PC-9 (cell line): ENCODE measurements at regions not wholly inside any gene's neighbourhood (a gene's known extent, or its start where the extent isn't known, plus 50 kb on each side); places are given as distances from the start of the nearest gene placed in this dataset.
A peak's percentile ranks its signal among the peaks of the same experiment; 100 is the strongest.

Experiments
- BruUV-seq: library from RNA; stranded (reverse); fragments of 400-500 nt; replicated peaks from 2 replicates; lab custom pipeline; 2021; lab: Mats Ljungman, UMichigan
- CTCF ChIA-PET: fragments of 300-600 bp; sonication (Branson Sonifier 250); formaldehyde crosslinking; loops from one replicate; lab custom pipeline; 2022; ENCODE audit warnings: antibody characterized with exemption; lab: Charles Lee
- POLR2A ChIA-PET: fragments of 300-600 bp; sonication (Branson Sonifier 250); formaldehyde crosslinking; loops from one replicate; lab custom pipeline; 2022; ENCODE audit warnings: antibody characterized with exemption; ENCODE audit not compliant: unreplicated experiment; lab: Charles Lee
- DNase-seq, 2 experiments: peaks; one replicate each; pipeline versions ENCODE4 v3.0.0 to v3.0.0-alpha.2; 2015 to 2022; ENCODE audit warnings: mixed read lengths in 1 of 2
- H2AFZ ChIP-seq: fragments of 200-600 bp; sonication (generic); 2 replicates; pipeline ENCODE4 v1.8.1; 2017; ENCODE audit warnings: antibody characterized with exemption
- H3F3A ChIP-seq: fragments of 200-600 bp; sonication (generic); 2 replicates; pipeline ENCODE4 v1.8.1; 2017; ENCODE audit warnings: antibody characterized with exemption, mild to moderate bottlenecking, low read depth; ENCODE audit not compliant: insufficient read depth
- H3K27ac ChIP-seq: fragments of 200-600 bp; sonication (generic); 2 replicates; pipeline ENCODE4 v1.6.1; 2016; ENCODE audit warnings: mixed run types
- H3K27me3 ChIP-seq: fragments of 200-600 bp; sonication (generic); 2 replicates; pipeline ENCODE4 v1.6.1; 2016; ENCODE audit warnings: low read depth, mixed run types; ENCODE audit not compliant: insufficient read depth
- H3K36me3 ChIP-seq: fragments of 200-600 bp; sonication (generic); 2 replicates; pipeline ENCODE4 v1.6.1; 2016; ENCODE audit warnings: low read depth, mixed run types
- H3K4me1 ChIP-seq: fragments of 200-600 bp; sonication (generic); replicated peaks from 2 replicates; pipeline ENCODE4 v1.6.1; 2016; ENCODE audit warnings: mixed run types; ENCODE audit not compliant: insufficient read depth
- H3K4me2 ChIP-seq: fragments of 200-600 bp; sonication (generic); 2 replicates; pipeline ENCODE4 v1.6.1; 2017; ENCODE audit warnings: mixed run types
- H3K4me3 ChIP-seq: fragments of 200-600 bp; sonication (generic); 2 replicates; pipeline ENCODE4 v1.6.1; 2016; ENCODE audit warnings: mixed run types
- H3K79me2 ChIP-seq: fragments of 200-600 bp; sonication (generic); 2 replicates; pipeline ENCODE4 v1.6.1; 2017; ENCODE audit warnings: low read depth, mixed run types
- H3K9me2 ChIP-seq: fragments of 200-600 bp; sonication (generic); 2 replicates; pipeline ENCODE4 v1.8.1; 2017; ENCODE audit warnings: mild to moderate bottlenecking; ENCODE audit not compliant: insufficient read depth
- H3K9me3 ChIP-seq: fragments of 200-600 bp; sonication (generic); 2 replicates; pipeline ENCODE4 v1.8.1; 2016; ENCODE audit warnings: low read depth; ENCODE audit not compliant: insufficient read depth
- H4K20me1 ChIP-seq: fragments of 200-600 bp; sonication (generic); 2 replicates; pipeline ENCODE4 v1.8.1; 2017; ENCODE audit not compliant: insufficient read depth
- EZH2 ChIP-seq: fragments of 200-600 bp; sonication (generic); IDR thresholded peaks from 2 replicates; pipeline ENCODE4 v1.8.0; 2017; ENCODE audit warnings: antibody characterized with exemption, low read depth
- intact Hi-C: fragments of 100-400 bp; cut with micrococcal nuclease; formaldehyde crosslinking; loops from one replicate; pipeline ENCODE4 v1.10.0; 2022; ENCODE audit not compliant: unreplicated experiment
- TF ChIP-seq, protein P1 (sequence below): fragments of 200-600 bp; sonication (generic); conservative IDR thresholded peaks from 2 replicates; pipeline ENCODE4 v1.6.1; 2017; ENCODE audit warnings: mixed run types, antibody characterized with exemption, mild to moderate bottlenecking, moderate library complexity

DNA sequence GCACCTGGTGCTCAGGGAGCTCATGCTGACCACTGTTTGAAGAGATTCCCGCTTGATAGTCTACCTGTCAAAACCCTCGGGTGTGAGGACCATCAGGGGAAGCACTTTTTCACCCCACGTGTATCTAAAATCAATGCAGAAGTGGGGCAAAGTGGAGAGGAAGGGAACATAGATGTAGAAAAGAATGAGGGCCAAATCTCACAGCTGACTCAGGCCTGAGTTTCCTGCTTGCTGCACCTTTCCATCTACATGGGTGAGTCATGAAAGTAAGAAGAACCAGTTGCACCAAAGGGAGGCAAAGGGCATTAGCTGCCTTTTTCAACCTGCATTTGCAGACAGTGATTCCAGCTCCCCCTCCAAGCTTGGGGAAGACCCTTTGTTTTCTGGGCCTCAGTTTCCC is 100.2 kb upstream of the MYCN start:
- H2AFZ ChIP-seq = no peak overlapping the region
- H3K9me2 ChIP-seq = no peaks in the 10 kb centered on the region
- intact Hi-C loops = no loop called here
- ChIA-PET CTCF (no interaction called here), POLR2A (no interaction called here)
- no TSS peak for BruUV-seq
- H3F3A ChIP-seq = no peaks in the 10 kb centered on the region
- H3K27ac ChIP-seq = no peak overlapping the region
- no peaks in the 10 kb centered on the region for H3K79me2 ChIP-seq
- DNase-seq = peak in 1 of 2 experiments; percentile 40
- peaks cover 11% of the 10 kb centered on the region; the same call in 1 of the 2 replicates for H3K4me1 ChIP-seq
- no peaks in the 10 kb centered on the region for H4K20me1 ChIP-seq
- 0 out of 2 replicates have a peak, but pooled peaks cover 5% of the 10 kb centered on the region for H3K27me3 ChIP-seq
- H3K9me3 ChIP-seq = no peaks in the 10 kb centered on the region
- no peak overlapping the region for H3K4me3 ChIP-seq
- TF ChIP-seq, protein P1, sequence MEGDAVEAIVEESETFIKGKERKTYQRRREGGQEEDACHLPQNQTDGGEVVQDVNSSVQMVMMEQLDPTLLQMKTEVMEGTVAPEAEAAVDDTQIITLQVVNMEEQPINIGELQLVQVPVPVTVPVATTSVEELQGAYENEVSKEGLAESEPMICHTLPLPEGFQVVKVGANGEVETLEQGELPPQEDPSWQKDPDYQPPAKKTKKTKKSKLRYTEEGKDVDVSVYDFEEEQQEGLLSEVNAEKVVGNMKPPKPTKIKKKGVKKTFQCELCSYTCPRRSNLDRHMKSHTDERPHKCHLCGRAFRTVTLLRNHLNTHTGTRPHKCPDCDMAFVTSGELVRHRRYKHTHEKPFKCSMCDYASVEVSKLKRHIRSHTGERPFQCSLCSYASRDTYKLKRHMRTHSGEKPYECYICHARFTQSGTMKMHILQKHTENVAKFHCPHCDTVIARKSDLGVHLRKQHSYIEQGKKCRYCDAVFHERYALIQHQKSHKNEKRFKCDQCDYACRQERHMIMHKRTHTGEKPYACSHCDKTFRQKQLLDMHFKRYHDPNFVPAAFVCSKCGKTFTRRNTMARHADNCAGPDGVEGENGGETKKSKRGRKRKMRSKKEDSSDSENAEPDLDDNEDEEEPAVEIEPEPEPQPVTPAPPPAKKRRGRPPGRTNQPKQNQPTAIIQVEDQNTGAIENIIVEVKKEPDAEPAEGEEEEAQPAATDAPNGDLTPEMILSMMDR = no peak
- TF ChIP-seq EZH2 = no peak
- peak overlapping the region; percentile 8; the same call in 1 of the 2 replicates for H3K4me2 ChIP-seq
- H3K36me3 ChIP-seq = no peaks in the 10 kb centered on the region

- Histone ChIP-seq H4K20me1 (no peaks in the 10 kb centered on the region), H3K9me3 (no peaks in the 10 kb centered on the region), H3K36me3 (no peaks in the 10 kb centered on the region), H3F3A (no peaks in the 10 kb centered on the region), H3K4me1 (peaks cover 11% of the 10 kb centered on the region; the same call in 1 of the 2 replicates), H3K4me3 (no peak overlapping the region), H3K9me2 (no peaks in the 10 kb centered on the region), H3K27ac (no peak overlapping the region), H2AFZ (no peak overlapping the region), H3K27me3 (peaks cover 7% of the 10 kb centered on the region; the same call in 1 of the 2 replicates), H3K79me2 (no peaks in the 10 kb centered on the region), H3K4me2 (no peak overlapping the region)
- ChIA-PET CTCF (no interaction called here), POLR2A (no interaction called here)
- TF ChIP-seq, protein P1 = no peak
- no peak for TF ChIP-seq EZH2
- intact Hi-C loops = no loop called here
- no peak for DNase-seq
- no TSS peak for BruUV-seq
These were observed 99.4 kb upstream of the MYCN start for GRCh38 chr2:15840969-15841368.

DNA sequence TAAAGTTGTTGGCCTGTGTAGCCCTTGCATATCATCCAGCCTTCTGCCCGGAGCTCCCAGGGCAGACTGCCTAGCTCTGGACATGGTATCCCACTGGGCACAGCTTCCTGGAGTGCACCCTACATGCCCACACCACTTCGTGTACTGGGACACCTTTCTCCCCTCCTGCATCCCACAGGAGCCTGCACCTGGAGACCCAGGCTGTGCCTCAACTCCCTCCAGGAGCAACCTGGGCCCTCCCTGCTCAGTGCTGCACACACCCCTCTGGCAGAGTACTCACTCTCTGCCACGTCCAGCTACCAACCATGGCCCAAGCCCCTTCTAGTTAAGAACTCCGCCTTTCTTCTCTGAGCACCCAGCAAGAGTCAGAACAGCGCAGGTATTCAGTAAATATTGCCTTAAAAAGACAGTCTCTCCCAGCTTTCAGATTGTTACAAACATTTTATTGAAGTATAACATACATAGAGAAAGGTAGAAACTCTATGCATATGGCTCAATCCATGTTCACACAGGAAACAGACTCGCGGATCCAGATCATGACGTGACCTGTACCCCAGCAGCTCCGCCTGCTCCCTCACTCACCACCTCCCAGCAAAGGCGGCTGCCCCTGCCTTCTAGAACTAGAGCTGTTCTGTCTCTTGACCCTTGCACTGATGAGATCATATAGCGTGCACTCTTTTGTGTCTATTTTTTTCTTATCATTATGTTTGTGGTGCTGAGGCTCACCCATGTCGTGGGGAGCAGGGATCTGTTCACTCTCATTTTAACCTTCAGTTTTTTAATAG is 98.4 kb upstream of the MYCN start:
- Histone ChIP-seq H3K27ac (no peak overlapping the region), H3K4me3 (no peak overlapping the region), H3K4me2 (no peak overlapping the region), H3K9me2 (no peaks in the 10 kb centered on the region), H4K20me1 (no peaks in the 10 kb centered on the region), H3K27me3 (peaks cover 11% of the 10 kb centered on the region; the same call in 1 of the 2 replicates), H3K36me3 (no peaks in the 10 kb centered on the region), H3K79me2 (no peaks in the 10 kb centered on the region), H3F3A (no peaks in the 10 kb centered on the region), H3K9me3 (no peaks in the 10 kb centered on the region), H2AFZ (no peak overlapping the region), H3K4me1 (peaks cover 11% of the 10 kb centered on the region; the same call in 1 of the 2 replicates)
- intact Hi-C loops = no loop called here
- no peak for DNase-seq
- TF ChIP-seq EZH2 = no peak
- TF ChIP-seq, protein P1 = no peak
- POLR2A ChIA-PET = no interaction called here
- no TSS peak for BruUV-seq
- CTCF ChIA-PET = no interaction called here
